Trophoblast cell (in vitro differentiated cells and primary cell): ENCODE measurements at regions not wholly inside any gene's neighbourhood (a gene's known extent, or its start where the extent isn't known, plus 50 kb on each side); places are given as distances from the start of the nearest gene placed in this dataset.

Experiments
- DNase-seq, 2 donors: peaks; one replicate each; pipeline ENCODE4 v3.0.0-alpha.2; 2016
- H2AFZ ChIP-seq: 2 replicates; pipeline ENCODE4 v1.6.1; 2013; ENCODE audit warnings: low read length, moderate library complexity, mild to moderate bottlenecking; ENCODE audit not compliant: insufficient read depth, poor library complexity
- H2AK5ac ChIP-seq: 2 replicates; pipeline ENCODE4 v1.6.1; 2013; ENCODE audit warnings: mild to moderate bottlenecking, low read length
- H2BK120ac ChIP-seq: 2 replicates; pipeline ENCODE4 v1.6.1; 2013; ENCODE audit warnings: low read length, mild to moderate bottlenecking, moderate library complexity; ENCODE audit not compliant: insufficient read depth, poor library complexity
- H2BK12ac ChIP-seq: 2 replicates; pipeline ENCODE4 v1.6.1; 2013; ENCODE audit warnings: mild to moderate bottlenecking, low read length, moderate library complexity
- H2BK5ac ChIP-seq: 2 replicates; pipeline ENCODE4 v1.6.1; 2013; ENCODE audit warnings: low read length, low read depth, moderate library complexity, mild to moderate bottlenecking; ENCODE audit not compliant: poor library complexity
- H3K14ac ChIP-seq: 2 replicates; pipeline ENCODE4 v1.6.1; 2013; ENCODE audit warnings: mild to moderate bottlenecking, low read length
- H3K18ac ChIP-seq: 2 replicates; pipeline ENCODE4 v1.6.1; 2013; ENCODE audit warnings: mild to moderate bottlenecking, low read length
- H3K23ac ChIP-seq: 2 replicates; pipeline ENCODE4 v1.6.1; 2013; ENCODE audit warnings: low read length
- H3K27ac ChIP-seq: 2 replicates; pipeline ENCODE4 v1.5.1; 2013; ENCODE audit warnings: low read depth, mild to moderate bottlenecking, inconsistent platforms, low read length, moderate library complexity
- H3K27me3 ChIP-seq: 2 replicates; pipeline ENCODE4 v1.6.1; 2013; ENCODE audit warnings: inconsistent platforms, mild to moderate bottlenecking, low read length, moderate library complexity; ENCODE audit not compliant: insufficient read depth
- H3K36me3 ChIP-seq, 2 experiments: 1 replicate in 1 of 2; 2 replicates in 1 of 2; pipeline ENCODE4 v1.6.1; 2013; ENCODE audit warnings: low read length in 2 of 2, mild to moderate bottlenecking in 2 of 2, moderate library complexity in 1 of 2; ENCODE audit not compliant: insufficient read depth in 2 of 2, control insufficient read depth in 1 of 2
- H3K4ac ChIP-seq: 2 replicates; pipeline ENCODE4 v1.6.1; 2013; ENCODE audit warnings: low read depth, mild to moderate bottlenecking, low read length, moderate library complexity
- H3K4me1 ChIP-seq, 2 experiments: 1 replicate in 1 of 2; 2 replicates in 1 of 2; pipeline ENCODE4 v1.6.1; 2013; ENCODE audit warnings: low read length in 2 of 2, mild to moderate bottlenecking in 2 of 2, moderate library complexity in 1 of 2; ENCODE audit not compliant: insufficient read depth in 2 of 2, control insufficient read depth in 1 of 2
- H3K4me2 ChIP-seq: 2 replicates; pipeline ENCODE4 v1.6.1; 2013; ENCODE audit warnings: inconsistent platforms, mild to moderate bottlenecking, low read length, moderate library complexity
- H3K4me3 ChIP-seq: 2 replicates; pipeline ENCODE4 v1.5.1; 2013; ENCODE audit warnings: mild to moderate bottlenecking, low read depth, low read length, inconsistent platforms
- H3K79me1 ChIP-seq: one replicate; pipeline ENCODE4 v1.6.1; 2013; ENCODE audit warnings: low read length
- H3K79me2 ChIP-seq: 2 replicates; pipeline ENCODE4 v1.6.1; 2013; ENCODE audit warnings: low read length, mild to moderate bottlenecking; ENCODE audit not compliant: control insufficient read depth, insufficient read depth, poor library complexity
- H3K9ac ChIP-seq: 2 replicates; pipeline ENCODE4 v1.6.1; 2013; ENCODE audit warnings: mild to moderate bottlenecking, low read length
- H3K9me3 ChIP-seq: 2 replicates; pipeline ENCODE4 v1.6.1; 2013; ENCODE audit warnings: low read depth, mild to moderate bottlenecking, control low read depth, inconsistent platforms, low read length; ENCODE audit not compliant: insufficient read depth
- H4K12ac ChIP-seq: 2 replicates; pipeline ENCODE4 v1.6.1; 2013; ENCODE audit warnings: low read depth, mild to moderate bottlenecking, low read length, moderate library complexity
- H4K8ac ChIP-seq: 2 replicates; pipeline ENCODE4 v1.6.1; 2013; ENCODE audit warnings: low read depth, mild to moderate bottlenecking, low read length, moderate library complexity
- H4K91ac ChIP-seq: one replicate; pipeline ENCODE4 v1.6.1; 2013; ENCODE audit warnings: low read depth, mild to moderate bottlenecking, low read length, moderate library complexity
- WGBS: extraction: QIAGEN DNeasy Blood & Tissue Kit; methylation state at CpG from one replicate; pipeline ENCODE4 v1.1.7; 2013; ENCODE audit warnings: missing lambda C conversion rate; ENCODE audit not compliant: insufficient read length, insufficient coverage; ENCODE audit errors: extremely low coverage; 5-methylcytosine and 5-hydroxymethylcytosine counted together

DNA sequence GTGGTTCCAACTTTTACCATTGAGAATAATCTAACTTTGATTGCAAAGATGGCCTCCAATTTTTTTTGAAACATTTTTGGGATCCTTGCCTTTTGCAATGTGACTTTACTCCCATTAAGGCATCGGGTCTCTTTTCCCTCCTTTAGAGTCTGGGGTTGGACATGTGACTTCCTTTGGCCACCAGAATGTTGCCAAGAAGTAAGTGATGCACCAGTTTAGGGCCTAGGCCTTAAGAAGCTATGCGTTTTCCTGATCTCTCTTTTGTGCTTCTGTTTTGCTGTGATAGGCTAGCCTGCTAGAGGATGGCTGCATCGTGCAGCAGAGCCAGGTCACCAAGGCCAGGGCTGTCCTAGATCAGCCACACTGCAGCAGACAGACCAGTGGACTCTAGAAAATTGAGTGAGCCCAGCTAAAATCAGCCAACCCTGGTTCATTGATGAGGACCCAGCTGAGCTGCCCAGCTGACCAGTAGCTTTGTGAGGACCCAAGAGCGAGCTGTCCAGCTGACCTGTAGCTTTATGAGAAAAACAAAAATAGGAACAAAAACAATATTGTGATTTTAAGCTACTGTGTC lies 594.0 kb upstream of the JAG1 start:
- WGBS = no CpG with 5 or more reads among the region's 4 CpGs
- peak overlapping the region; percentile 47 for H4K91ac ChIP-seq
- H3K4ac ChIP-seq = peak overlapping the region; percentile 1
- peak overlapping the region; percentile 83 for H2BK12ac ChIP-seq
- H3K36me3 ChIP-seq = no peaks in the 10 kb centered on the region
- no peak overlapping the region for H3K9ac ChIP-seq
- H2BK5ac ChIP-seq = peak overlapping the region; percentile 67
- H3K18ac ChIP-seq = peak overlapping the region; percentile 18
- no peak overlapping the region for H3K4me2 ChIP-seq
- DNase-seq = no peak
- H3K4me3 ChIP-seq = no peak overlapping the region
- H3K14ac ChIP-seq = peak overlapping the region; percentile 22
- H3K79me2 ChIP-seq = peaks cover 3% of the 10 kb centered on the region
- peaks cover 16 to 22% of the 10 kb centered on the region in 2 experiments for H3K4me1 ChIP-seq
- peak overlapping the region; percentile 80 for H4K8ac ChIP-seq
- no peak overlapping the region for H4K12ac ChIP-seq
- H2BK120ac ChIP-seq = peak overlapping the region; percentile 49
- H3K9me3 ChIP-seq = no peaks in the 10 kb centered on the region
- peaks cover 22% of the 10 kb centered on the region for H3K79me1 ChIP-seq
- peak overlapping the region; percentile 16 for H2AK5ac ChIP-seq
- no peaks in the 10 kb centered on the region for H3K27me3 ChIP-seq
- H2AFZ ChIP-seq = no peak overlapping the region
- H3K23ac ChIP-seq = no peak overlapping the region
- peak overlapping the region; percentile 56 for H3K27ac ChIP-seq

DNA sequence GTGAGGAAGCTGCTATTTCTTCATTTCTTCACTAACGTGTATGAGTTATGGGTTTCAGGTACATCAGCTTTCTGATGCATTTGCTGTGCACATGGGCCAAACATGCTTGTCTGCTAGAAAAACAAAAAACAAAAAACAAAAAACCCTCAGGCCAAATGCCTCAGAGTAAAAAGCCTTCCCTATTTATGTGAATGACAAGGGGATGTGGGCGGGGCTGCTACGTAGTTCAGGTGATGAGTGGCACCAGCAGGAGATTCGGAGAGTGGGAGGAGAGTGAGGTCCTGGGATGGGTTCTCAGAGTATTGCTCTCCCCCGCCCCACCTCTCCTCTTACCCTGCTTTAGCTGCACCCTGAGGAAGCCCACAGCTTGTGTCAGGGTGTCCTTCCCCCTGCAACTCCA lies 596.8 kb upstream of the JAG1 start:
- H3K9me3 ChIP-seq = no peaks in the 10 kb centered on the region
- H4K91ac ChIP-seq = peak overlapping the region; percentile 79
- no peak overlapping the region for H3K4ac ChIP-seq
- H4K8ac ChIP-seq = peak overlapping the region; percentile 51
- no peak overlapping the region for H3K9ac ChIP-seq
- peak overlapping the region; percentile 8 for H2AFZ ChIP-seq
- H3K27ac ChIP-seq = peak overlapping the region; percentile 33
- H3K79me2 ChIP-seq = peaks cover 3% of the 10 kb centered on the region
- H2BK12ac ChIP-seq = peak overlapping the region; percentile 99
- WGBS = no CpG with 5 or more reads among the region's 5 CpGs
- no peak overlapping the region for H3K23ac ChIP-seq
- H3K4me2 ChIP-seq = no peak overlapping the region
- peak in 1 of 2 donors; percentile 23 for DNase-seq
- no peaks in the 10 kb centered on the region for H3K36me3 ChIP-seq
- peak overlapping the region; percentile 98 for H2AK5ac ChIP-seq
- H2BK120ac ChIP-seq = peak overlapping the region; percentile 13
- peak overlapping the region; percentile 75 for H3K14ac ChIP-seq
- H3K4me1 ChIP-seq = peaks cover 16 to 22% of the 10 kb centered on the region in 2 experiments
- no peak overlapping the region for H2BK5ac ChIP-seq
- no peak overlapping the region for H3K4me3 ChIP-seq
- H3K18ac ChIP-seq = peak overlapping the region; percentile 5
- H3K79me1 ChIP-seq = peaks cover 22% of the 10 kb centered on the region
- no peaks in the 10 kb centered on the region for H3K27me3 ChIP-seq
- no peak overlapping the region for H4K12ac ChIP-seq

DNA sequence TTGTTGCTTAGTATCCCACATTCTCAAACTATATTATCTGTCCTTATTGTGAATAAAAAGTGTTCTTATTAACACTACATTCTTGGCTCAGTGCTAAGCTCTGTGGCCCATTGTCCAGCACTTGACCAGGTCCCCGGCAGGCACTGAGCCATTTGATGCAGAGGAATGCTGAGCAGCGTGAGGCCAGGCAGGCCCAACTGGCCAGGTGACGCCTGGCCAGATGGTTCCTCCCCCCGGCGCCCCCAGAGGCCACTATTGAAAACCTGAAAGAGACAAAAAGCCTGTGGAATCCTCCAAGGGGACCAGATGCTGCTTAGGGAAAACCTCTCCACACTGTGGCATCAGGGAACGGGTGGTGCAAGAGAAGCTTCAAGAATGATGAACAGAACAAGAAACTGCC lies 597.5 kb upstream of the JAG1 start:
- peak overlapping the region; percentile 33 for H3K27ac ChIP-seq
- WGBS = no CpG with 5 or more reads among the region's 6 CpGs

DNA sequence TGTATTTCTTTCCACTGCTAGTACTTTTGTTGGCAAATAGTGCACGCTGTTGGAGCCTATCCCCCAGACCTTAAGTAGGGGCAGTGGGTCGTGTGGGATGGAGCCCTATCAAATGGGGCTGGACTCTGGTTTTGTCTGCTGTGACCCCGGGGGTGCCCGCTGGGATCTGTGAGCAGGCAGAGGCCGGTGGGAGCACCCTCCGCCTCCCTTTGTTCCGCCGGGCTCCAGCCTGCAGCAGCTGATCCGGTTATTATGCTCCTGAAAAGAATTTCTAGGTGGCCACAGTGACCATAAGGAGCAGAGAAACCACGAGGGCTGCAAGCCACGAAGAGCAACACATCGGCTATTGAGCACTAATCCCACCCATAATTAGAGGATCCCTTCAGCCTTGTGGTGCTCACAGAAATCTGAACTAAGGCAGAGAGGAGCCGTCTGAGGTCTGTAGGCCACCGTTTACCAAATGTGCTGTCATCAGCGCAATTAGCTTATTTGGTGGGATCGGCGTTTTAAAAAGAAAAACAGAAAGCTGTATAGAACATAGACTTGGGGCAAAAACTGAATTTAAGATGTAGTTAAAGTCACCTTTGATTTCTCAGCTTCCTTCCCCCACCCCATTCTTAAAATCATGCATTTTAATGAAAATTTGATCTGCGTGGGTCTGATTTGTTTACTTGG lies 598.3 kb upstream of the JAG1 start:
- no peaks in the 10 kb centered on the region for H3K36me3 ChIP-seq
- H3K14ac ChIP-seq = peak overlapping the region; percentile 79
- H2BK120ac ChIP-seq = peak overlapping the region; percentile 37
- peak overlapping the region; percentile 85 for H4K91ac ChIP-seq
- no peak overlapping the region for H3K27ac ChIP-seq
- no peak overlapping the region for H2AFZ ChIP-seq
- no peak overlapping the region for H3K4me2 ChIP-seq
- no peaks in the 10 kb centered on the region for H3K9me3 ChIP-seq
- peaks cover 15 to 21% of the 10 kb centered on the region in 2 experiments for H3K4me1 ChIP-seq
- H3K4ac ChIP-seq = peak overlapping the region; percentile 12
- peak overlapping the region; percentile 44 for H3K9ac ChIP-seq
- H3K23ac ChIP-seq = no peak overlapping the region
- no peak for DNase-seq
- H3K79me2 ChIP-seq = peaks cover 3% of the 10 kb centered on the region
- peaks cover 18% of the 10 kb centered on the region for H3K79me1 ChIP-seq
- peak overlapping the region; percentile 95 for H2BK12ac ChIP-seq
- H2BK5ac ChIP-seq = peak overlapping the region; percentile 60
- peak overlapping the region; percentile 37 for H3K18ac ChIP-seq
- H4K8ac ChIP-seq = peak overlapping the region; percentile 54
- peak overlapping the region; percentile 26 for H2AK5ac ChIP-seq
- no peak overlapping the region for H3K4me3 ChIP-seq
- no CpG with 5 or more reads among the region's 18 CpGs for WGBS
- no peak overlapping the region for H4K12ac ChIP-seq
- H3K27me3 ChIP-seq = no peaks in the 10 kb centered on the region

More for the DNA sequence above, 597.5 kb upstream of the JAG1 start:
- no peaks in the 10 kb centered on the region for H3K27me3 ChIP-seq
- H2AK5ac ChIP-seq = no peak overlapping the region
- H3K23ac ChIP-seq = no peak overlapping the region
- H3K4me3 ChIP-seq = no peak overlapping the region
- no peak overlapping the region for H3K9ac ChIP-seq
- no peaks in the 10 kb centered on the region for H3K9me3 ChIP-seq
- H2BK12ac ChIP-seq = peak overlapping the region; percentile 52
- no peak overlapping the region for H4K91ac ChIP-seq
- H3K4me2 ChIP-seq = no peak overlapping the region
- peaks cover 16 to 22% of the 10 kb centered on the region in 2 experiments for H3K4me1 ChIP-seq
- H3K79me1 ChIP-seq = peaks cover 22% of the 10 kb centered on the region
- no peak overlapping the region for H3K14ac ChIP-seq
- peaks cover 3% of the 10 kb centered on the region for H3K79me2 ChIP-seq
- no peak overlapping the region for H3K4ac ChIP-seq
- H3K36me3 ChIP-seq = no peaks in the 10 kb centered on the region
- no peak overlapping the region for H2AFZ ChIP-seq
- H4K12ac ChIP-seq = no peak overlapping the region
- H4K8ac ChIP-seq = no peak overlapping the region
- no peak for DNase-seq
- H2BK5ac ChIP-seq = no peak overlapping the region
- H3K18ac ChIP-seq = no peak overlapping the region
- no peak overlapping the region for H2BK120ac ChIP-seq
